ACHN (cell line): ENCODE measurements at regions not wholly inside any gene's neighbourhood (a gene's known extent, or its start where the extent isn't known, plus 50 kb on each side); places are given as distances from the start of the nearest gene placed in this dataset.

Experiments
- DNase-seq: peaks from one replicate; pipeline ENCODE4 v3.0.0-alpha.2; 2015
- in situ Hi-C: cut with HindIII; loops from 2 replicates; pipeline ENCODE4 v1.10.0; 2017; ENCODE audit warnings: low sequenced_read_pairs, low pct_ligation_motif_present, low pct_unique_long_range_greater_than_20kb

DNA sequence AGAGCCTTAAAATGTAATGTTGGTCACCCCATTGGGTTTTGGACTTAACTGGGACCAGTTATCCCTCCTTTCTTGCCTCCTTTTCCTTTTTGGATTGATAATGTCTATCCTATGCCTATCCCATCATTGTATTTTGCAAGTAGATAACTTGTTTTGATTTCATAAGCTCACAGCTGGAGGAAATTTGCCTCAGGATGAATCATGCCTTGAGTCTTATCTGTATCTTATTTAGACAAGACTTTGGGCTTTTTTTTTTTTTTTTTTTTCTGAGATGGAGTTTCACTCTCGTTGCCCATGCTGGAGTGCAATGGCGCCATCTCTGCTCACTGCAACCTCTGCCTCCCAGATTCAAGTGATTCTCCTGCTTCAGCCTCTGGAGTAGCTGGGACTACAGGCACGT, 443.3 kb downstream of the DNAH5 start:
- in situ Hi-C loops = no loop called here
- DNase-seq = no peak

DNA sequence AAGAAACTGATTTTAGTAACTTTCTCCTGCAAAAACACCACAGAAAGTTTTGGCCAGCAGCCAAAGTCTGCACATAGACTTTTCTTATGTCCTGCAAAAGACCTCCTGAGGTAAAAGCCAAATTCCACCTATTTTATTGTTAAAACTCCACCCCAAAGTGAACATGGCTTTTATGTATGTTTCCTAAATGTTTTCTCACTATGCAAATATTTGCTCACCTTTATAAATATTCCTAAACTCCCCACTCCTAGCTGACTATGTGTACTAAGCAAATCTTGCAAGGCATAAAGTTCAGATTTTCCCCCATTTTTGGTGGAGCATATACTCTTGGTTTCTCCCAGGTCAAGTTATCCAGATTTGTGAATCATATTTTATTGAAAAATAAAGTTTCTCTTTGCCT, 446.2 kb downstream of the DNAH5 start:
- no peak for DNase-seq
- in situ Hi-C loops = no loop called here

DNA sequence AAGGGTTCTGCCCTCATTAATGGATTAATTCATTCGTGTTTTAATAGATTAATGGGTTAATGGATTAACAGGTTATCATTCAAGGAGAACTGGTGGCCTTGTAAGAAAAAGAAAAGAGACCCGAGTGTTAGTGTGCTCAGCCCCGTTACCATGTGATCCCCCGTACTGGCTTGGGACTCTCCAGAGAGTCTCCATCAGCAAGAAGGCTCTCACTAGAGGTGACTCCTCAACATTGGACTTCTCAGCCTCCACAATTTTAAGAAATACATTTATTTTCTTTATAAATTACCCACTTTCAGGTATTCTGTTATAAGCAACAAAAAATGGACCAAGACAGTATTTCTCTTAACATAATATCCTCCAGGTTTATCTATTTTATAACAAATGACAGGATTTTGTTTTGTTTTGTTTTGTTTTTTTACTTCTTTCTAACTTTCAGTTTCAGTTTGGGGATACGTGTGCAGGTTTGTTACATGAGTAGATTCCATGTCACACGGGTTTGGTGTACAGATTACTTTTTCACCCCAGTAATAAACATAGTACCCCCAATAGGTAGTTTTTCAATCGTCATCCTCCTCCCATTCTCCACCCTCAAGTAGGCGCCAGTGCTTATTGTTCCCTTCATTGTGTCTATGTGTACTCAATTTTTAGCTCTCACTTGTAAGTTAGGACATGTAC, 456.1 kb downstream of the DNAH5 start:
- in situ Hi-C loops = no loop called here
- DNase-seq = no peak

DNA sequence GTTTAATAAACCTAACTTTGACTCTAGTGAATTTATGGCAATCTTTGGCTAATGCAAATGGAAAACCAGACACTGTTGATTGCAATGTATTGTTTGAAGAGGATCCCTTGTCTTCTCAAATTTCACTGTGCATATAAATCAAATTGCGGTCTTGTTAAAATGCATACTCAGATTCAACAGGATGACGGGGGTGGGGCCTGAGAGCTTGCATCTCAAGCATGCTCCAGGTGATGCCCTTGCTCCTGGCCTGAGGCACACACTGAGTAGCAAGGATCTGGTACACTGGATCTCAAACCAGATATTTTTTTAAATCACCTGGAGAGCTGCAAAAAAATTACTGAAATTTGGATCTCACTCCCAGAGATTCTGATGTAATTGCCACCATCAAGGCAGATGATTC, 463.7 kb downstream of the DNAH5 start:
- DNase-seq = no peak

DNA sequence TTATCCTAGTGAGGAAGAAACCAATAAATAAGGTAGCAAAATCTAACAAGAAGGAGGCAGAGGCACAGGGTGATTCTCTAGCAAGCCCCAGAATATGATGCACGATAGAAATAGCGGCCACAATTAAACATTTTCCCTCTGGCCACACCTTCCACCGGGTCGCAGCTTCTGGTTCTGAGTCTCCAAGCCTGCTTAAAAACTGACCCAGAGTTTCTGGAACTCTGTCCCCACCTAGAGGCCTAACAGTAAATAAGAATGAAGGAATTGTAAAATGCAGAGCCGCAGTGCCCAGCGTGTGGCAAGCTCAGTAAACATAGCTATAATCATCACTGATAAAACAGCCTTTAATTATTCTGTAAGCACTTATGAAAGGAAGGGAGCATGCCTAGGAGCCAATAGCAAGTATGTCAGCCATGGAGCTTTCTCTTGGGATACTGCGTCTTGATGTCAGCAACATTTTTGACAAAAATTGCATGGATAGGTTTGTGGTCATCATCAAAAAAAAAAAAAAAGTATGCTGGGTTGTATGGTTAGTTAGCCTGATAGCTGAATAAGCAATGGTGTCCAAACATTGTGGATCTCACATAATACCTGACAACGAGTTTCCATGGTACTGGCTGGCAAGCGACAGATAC, 465.5 kb downstream of the DNAH5 start:
- in situ Hi-C loops = no loop called here
- DNase-seq = peak; percentile 46

More for the DNA sequence above, 463.7 kb downstream of the DNAH5 start:
- in situ Hi-C loops = no loop called here

DNA sequence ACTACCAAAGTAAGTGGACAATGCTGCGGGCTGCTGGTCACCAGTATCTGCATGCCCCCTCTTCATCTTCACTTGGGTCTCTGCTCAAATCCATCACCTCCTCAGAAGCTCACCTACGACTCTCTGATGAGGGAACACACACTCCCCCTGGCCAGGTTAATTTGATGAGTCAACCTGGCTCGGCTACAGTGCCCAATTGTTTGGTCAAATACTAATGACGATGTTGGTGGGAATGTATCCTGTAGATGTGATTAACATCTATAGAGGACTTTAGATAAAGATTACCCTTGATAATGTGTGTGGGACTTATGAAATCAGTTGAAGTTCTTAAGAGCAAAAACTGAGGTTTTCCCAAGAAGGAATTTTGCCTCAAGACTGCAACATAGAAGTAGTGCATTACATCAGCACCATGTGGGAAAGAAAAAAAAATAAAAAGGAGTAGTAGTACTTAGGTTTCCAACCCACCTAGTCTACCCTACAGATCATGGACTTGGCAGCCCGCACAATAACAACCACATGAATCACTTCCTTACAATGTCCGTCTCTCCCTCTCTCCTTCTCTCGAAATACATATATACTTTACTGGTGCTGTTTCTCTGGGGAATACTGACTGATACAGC, 467.3 kb downstream of the DNAH5 start:
- in situ Hi-C loops = no loop called here
- DNase-seq = no peak

DNA sequence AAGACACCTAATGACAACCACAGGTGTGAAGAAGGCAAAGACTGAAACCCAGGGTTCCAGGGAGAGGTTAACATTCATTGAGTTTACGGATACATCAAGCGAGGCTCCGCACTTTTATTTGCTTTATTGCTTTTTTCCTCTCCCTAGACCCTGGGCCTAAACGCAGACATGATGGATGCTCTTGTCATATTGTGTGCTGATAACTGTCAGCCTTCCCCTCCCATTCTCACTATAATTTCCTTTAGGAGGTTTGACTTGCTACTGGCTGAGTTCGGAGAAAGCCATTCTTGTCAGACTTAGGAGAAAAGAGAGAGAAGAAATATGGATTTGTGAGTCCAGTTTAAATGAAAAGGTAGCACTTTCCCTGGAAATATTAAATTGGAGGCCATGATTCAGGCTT, 471.6 kb downstream of the DNAH5 start:
- in situ Hi-C loops = no loop called here
- DNase-seq = no peak

DNA sequence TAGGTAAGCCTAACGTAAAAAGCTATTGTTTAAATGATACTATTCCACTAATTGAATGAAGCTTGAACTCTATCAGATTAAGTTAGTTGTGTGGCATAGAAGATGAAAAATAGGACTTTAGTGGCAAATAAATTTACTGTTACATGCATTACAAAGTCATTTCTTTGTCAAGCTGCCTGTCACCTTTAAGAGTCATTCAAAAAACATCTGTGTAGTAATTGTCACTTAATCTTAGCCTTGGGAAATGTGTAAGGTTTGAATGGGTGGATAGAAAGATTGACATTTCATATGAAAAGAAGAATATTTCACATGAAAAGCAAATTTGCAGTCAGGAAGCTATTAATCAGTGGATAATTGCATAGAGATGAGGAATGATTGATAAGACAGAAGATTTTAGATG, 473.5 kb downstream of the DNAH5 start:
- in situ Hi-C loops = no loop called here
- no peak for DNase-seq

DNA sequence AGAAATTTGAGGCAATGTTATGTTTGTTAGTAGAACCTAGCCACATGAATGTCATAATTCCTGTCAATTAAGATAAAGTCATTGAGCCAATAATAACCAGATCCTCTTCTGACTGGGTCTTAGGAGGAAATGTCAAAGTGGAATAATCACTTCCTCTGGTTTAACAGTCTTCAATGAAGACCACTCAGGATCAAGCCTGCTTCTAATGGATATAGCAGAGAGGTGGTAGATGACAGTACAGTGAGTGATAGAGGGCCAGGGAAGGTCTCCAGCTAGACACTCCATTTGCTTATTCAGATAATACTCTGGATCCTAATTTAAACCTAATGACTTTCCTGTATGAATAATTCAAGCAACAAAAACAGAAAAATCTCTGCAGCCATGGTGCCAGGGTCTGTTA, 474.2 kb downstream of the DNAH5 start:
- no peak for DNase-seq
- in situ Hi-C loops = no loop called here

DNA sequence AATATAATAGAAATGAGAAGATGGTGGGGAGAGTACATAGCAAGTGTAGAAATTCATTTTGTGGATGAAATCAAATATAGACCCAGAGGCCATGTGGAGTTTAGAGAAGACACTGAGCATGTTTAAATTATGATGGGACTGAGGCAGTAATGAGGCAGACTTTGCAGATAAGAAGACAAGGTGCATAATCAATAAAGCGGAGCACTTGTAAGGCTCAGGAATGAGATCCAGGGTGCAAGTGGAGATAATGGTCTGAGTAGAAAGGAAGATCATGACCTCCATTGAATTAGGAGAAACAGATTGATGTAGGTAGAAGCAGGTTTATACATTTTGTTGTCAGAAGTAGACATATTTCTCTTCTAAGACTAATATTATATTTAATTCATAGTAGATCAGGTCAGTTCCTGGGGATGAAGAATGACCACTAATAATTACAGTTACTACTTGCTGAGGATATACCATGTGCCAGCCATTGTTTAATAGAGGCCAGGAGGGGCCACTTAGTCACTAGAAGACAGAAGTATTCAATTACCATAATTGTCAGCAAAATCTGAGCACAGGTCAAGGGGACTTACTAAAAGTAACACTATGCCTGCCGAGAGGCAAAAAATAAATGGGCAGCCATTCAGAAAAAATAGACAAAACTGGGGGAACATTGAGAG, 479.8 kb downstream of the DNAH5 start:
- in situ Hi-C loops = no loop called here
- no peak for DNase-seq

DNA sequence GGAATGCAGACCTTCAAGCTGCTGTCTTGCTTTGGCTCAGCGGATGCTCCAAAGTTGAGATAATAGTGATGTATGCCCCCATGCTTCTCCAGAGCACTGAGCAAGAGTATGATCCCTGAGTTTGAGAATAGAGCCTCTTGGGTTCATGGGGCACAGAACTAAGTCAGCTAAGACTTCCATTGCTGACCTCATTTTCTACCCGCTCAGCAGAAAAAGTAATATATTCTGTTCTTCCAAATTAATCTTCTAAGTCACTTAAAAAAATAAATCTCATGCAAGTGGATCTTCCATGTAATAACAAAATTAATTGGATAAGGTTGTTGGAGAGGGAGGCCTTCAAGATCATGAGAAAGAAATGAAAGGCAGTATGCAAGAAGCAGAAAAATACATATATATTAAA, 483.9 kb downstream of the DNAH5 start:
- DNase-seq = no peak
- in situ Hi-C loops = no loop called here

DNA sequence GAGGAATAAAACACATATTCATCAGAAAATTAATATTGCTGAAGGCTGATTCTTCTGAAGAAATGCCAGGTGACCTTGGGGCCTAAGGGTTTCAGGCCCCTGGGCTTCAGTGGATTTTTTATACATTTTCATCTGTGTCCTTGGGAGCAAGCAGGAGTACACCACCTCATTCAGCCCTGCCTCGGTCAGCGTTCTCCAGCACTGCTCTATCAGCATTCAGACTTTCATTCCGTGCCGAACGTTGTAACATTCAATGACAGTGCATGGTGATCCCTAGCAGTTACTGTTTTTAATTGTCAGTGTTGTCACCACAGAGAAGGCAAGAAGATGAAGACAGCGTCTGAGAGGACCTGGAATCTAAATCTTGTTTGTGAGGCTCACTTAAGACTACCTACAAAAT, 490.4 kb downstream of the DNAH5 start:
- DNase-seq = no peak
- in situ Hi-C loops = no loop called here

DNA sequence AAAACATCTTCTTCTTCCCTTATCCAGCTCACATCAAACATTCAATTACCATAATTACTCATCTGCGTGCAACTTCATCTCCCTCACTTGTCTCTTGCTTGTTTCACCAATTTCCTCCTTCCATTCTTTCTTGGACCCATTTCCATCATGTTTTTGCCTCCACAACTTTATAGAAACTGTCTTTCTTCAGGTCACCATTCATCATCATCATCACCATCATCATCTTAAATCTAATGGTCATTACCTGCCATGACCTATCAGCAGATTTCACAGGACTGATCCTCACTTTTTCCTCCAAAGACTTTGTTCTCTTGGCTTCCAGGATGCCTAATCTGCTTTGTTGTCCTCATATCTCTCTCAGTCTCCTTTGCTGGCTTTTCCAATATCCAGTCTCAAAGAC, 495.6 kb downstream of the DNAH5 start:
- in situ Hi-C loops = no loop called here
- no peak for DNase-seq

DNA sequence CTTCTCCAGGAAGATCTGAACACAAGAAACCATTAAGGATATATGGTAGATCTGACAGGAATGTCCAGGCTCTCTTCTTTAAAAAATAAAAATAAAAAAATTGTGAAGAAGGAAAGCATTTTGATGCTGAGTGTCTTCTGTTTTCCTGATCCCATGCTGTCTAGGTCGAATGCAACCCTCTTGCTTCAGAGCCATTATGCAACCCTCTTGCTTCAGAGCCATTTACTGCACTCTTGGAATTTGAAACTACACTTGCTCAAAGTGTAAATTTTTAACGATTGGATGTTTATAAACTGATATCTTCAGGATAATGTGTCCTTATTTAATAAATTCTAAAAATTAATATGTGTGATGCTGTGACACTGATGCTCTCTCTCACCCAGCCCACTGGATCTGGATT, 505.1 kb downstream of the DNAH5 start:
- DNase-seq = no peak
- in situ Hi-C loops = no loop called here

DNA sequence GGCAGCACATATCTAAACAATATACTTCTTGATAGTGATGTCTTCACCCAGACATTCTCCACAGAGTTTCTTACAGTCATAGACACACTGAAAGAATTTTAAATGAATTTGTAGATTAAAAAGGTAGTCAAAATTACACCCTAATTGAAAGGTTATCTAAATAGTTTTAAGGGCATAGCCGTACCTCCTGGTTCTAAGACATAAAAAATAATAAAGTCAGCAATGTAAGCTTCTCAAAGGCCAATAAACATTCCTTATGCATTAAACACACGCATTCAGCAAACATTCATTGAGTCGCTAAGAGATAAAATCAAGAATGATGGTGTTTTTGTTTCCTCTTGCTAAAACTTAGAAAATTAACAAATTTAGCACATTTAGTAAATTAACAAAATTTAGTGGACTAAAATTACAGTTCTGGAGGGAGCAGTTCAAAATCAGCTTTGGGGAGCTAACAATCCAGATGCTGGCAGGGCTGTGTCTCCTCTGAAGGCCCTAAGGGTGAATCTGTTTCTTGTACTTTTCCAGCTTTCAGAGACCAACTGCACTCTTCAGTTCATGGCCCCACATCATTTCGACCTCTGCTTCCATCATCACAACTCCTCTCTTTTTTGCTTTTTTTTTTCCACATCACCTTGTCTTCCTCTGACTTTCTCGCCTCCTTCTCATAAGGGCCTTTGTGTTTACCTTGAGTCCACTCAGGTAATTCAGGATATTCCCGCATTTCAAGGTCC, 516.5 kb downstream of the DNAH5 start:
- DNase-seq = no peak
- in situ Hi-C loops = no loop called here

DNA sequence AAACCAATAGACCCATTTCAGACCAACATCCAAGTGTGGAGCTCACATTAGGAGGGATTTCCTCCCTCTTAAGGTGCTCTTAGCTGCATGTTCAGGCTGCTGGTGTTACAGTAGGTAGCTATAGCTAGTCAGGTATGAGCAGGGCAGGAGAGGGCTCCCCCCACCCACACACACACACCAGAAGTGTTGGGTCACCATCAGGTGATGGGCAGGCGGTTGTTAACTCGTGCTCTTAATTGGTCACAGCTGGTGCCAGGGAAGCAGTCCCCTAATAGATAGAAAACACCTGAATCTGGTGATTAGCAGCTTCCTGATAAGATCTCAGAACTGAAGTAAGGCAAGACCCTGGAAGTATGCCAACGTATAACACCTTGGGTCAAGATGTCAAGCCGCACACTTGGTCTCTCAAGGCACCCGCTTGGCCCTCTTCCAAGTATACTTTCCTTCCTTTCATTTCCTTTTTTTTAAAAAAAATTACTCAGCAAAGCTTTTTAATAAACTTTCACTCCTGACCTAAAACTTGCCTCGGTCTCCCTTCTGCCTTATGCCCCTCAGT, 532.4 kb downstream of the DNAH5 start:
- in situ Hi-C loops = no loop called here
- DNase-seq = no peak

DNA sequence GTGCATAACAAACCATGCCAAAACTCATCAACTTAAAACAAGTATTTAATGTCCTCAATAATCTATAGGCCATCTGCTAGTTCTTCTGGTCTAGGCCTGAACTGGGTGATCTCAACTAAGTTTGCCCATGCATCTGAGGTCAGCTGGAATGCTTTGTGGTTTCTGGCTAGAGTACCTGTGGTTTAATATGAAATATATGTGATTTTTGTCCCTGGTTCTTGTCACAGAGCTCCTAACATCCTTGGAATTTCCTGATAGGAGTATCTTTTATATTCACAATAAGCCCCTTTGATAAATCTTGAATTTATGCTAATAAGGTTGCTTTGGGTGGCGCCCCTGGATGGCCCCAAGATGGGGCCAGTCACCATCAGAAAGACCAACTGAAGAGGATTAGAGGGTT, 535.9 kb downstream of the DNAH5 start:
- no peak for DNase-seq
- in situ Hi-C loops = no loop called here

DNA sequence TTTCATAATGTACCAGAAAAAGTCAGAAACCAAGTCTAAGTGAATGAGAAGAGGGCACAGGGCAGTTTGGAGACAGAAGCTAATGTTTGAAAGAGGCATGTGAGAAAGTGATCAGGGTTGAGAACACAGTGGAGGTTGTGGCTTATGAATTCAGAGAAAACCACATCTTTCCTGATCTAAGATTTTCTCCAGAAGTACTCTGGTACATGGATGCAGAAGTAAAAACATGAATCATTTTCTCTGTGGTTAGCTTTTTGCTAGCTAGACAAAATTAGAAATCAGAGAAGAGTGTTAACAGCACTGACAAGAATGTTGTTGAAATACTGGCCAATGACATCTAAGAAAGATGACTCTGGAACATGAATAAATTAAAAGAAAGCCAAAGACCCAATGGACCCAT, 541.1 kb downstream of the DNAH5 start:
- in situ Hi-C loops = no loop called here
- no peak for DNase-seq

DNA sequence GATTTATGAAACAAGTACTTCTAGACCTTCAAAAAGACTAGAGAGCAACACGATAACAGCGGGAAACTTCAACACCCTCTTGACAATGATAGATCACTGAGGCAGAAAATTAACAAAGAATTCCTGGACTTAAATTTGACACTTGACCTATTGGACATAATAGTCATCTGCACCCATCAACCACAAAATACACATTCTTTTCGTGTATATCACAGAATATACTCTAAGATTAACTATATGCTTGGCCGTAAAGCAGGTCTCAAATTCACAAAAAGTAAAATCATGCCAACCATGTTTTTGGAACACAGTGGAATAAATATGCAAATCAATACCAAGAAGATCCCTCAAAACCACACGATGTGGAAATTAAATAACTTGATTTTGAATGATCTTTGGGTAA, 559.4 kb downstream of the DNAH5 start:
- DNase-seq = no peak
- in situ Hi-C loops = no loop called here
